GM19395 (cell line): ENCODE measurements at regions not wholly inside any gene's neighbourhood (a gene's known extent, or its start where the extent isn't known, plus 50 kb on each side); places are given as distances from the start of the nearest gene placed in this dataset.

Experiments used
- ATAC-seq: cut with Tn5 transposase; IDR thresholded peaks from one replicate; pipeline ENCODE4 v1.9.1; 2021; ENCODE audit warnings: mild to moderate bottlenecking, moderate library complexity; ENCODE audit not compliant: unreplicated experiment

- peak; percentile 89 for ATAC-seq
Measured at GRCh38 chr13:109646423-109646822, 140.0 kb downstream of the IRS2 start.

GRCh38 chr13:109645831-109646230, 140.6 kb downstream of the IRS2 start:
- ATAC-seq, result peak; percentile 11

GRCh38 chr13:109644956-109645355, 141.4 kb downstream of the IRS2 start:
- no peak for ATAC-seq

DNA sequence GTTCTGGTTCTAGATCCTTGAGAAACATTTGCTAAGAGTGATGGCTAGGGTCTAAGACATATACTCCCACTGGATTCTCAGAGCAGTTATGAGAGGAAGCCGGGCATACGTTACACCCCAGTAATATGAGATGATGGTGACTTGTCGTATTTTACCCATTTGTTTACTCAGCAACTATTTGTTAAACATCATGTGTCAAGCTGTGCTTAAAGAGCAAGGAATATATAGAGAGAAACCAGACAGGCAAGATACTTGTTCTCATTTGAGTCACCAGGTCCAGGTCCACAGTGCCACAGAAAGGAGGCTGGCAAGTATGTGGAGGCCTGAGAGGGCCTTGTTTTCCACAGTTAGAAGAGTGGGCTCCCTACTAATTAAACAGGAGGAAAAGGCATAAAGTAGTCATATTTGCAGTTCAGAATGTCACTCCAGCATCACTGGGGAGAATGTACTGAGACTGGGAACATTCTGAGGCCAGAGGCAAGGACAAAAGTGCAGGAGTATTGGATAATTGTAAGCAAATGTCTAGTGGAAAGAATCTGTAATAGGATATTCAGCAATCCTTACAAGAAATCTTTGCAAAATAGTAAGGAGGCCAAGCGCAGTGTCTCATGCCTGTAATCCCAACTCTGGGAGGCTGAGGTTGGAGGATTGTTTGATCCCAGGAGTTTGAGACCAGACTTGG, 142.2 kb downstream of the IRS2 start:
- no peak for ATAC-seq

- ATAC-seq, result no peak
Measured at GRCh38 chr13:109642358-109642757, 144.0 kb downstream of the IRS2 start.

GRCh38 chr13:109636736-109637135, 149.6 kb downstream of the IRS2 start:
- ATAC-seq, result no peak

GRCh38 chr13:109631069-109631468, 155.3 kb downstream of the IRS2 start:
- ATAC-seq, result no peak

- no peak for ATAC-seq
Measured at GRCh38 chr13:109630271-109630670, 156.1 kb downstream of the IRS2 start.

DNA sequence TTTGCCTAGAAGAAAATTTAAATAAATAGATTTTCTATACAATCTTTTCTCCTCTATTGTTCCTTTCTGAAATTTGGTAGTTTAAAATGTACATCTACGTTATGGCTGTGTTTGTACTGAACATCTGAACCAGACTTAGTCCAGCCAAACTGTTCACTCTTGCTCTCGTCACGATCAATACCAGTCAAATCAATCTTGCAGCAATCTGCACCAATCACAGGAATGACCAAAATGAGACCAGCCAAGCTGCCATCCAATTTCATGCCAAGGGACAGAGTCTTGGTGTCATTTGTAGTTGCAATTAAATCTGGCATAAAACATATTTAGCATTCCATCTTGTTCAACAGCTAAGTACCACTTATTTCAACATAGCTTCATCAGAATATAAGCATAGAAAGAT, 156.6 kb downstream of the IRS2 start:
- no peak for ATAC-seq

- no peak for ATAC-seq
Measured at GRCh38 chr13:109628251-109628699, 158.1 kb downstream of the IRS2 start.

DNA sequence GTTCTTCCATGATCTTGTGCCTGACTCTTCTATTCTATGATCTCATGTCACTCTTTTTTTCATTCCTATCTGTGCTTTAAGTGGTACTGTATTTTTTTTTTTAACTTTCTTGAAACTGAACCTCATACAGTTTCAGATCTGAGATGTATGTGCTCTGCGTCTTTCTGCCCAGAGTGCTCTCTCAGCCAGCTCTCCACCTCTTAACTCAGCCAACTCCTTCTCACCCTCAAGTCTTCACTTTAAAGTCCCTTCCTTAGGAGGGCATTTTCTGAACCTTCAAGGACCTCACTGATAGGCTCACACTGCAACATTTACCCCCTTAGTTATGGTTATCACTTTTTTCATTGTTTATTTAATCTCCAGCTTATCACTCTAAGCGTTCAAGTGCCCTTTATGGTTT, 158.7 kb downstream of the IRS2 start:
- no peak for ATAC-seq

DNA sequence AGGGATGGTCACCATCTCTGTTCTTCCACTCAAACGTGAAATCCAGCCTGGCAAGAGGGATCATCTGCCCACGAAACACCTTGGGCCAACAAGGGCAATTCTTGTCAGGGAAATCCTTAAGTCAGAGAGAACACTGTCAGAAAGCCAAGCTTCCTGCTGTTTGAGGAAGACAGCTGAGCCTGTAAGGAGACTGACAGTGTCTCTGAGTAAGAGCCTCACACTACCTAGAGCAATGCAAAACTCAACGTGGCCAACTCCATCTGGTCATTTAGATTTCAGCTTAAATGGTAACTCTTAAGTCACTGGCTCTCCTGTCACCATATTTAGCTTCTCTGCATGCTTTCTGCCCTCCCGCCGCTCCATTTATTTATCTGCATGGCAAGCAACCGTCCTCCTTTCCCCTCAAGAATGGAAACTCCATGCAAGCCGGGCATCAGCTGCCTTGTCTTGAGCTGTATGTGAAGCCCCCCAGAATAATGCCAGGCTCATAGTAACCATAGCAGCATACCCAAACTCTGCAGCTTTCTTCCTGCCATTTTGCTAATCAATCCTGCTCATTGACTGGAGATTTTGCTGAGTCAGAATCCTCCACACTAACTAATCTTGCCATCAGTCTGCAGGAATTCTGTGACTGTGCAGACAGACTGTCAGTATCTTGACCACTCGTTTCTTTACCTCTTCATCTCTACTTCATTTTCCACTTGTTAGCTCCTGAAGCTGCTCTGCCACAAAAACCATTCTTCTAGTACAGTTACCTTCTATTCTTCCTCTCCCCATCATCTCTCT, 159.8 kb downstream of the IRS2 start:
- ATAC-seq, result no peak

DNA sequence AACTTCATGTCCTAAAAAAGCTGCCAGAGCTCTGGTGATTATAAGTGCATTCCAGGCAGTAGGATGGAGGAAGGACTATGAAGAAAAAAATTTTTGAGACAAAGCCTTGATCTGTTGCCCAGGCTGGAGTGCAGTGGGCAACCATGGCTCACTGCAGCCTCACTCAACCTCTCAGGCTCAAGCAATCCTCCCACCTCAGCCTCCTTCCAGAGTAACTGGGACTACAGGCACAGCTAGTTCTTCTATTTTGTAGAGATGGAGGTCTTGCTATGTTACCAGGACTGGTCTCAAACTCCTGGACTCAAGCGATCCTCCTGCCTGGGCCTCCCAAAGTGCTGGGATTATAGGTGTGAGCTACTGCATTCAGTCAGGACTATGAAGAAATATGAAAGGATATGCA, 161.2 kb downstream of the IRS2 start:
- ATAC-seq, result no peak

DNA sequence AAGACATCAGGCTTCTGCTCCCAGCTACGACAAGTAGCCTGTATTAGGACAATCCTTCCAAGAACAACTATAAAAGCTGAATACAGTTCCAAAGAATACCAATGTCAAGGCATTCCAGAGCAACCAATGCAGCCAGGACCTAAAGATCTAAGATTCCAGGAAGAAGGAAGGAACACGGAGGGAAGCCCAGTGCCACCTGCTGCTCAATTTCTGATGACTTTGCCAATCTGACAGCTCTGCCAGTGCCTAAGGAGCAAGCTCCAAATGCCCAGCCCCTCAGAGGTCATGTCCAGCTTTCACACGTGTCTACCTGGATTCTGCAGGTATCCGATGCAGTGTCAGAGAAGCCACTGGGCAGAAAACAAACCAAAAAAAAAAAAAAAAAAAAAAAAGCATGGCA, 164.4 kb downstream of the IRS2 start:
- no peak for ATAC-seq

- ATAC-seq, result no peak
Measured at GRCh38 chr13:109615721-109616420, 170.5 kb downstream of the IRS2 start.

- no peak for ATAC-seq
Measured at GRCh38 chr13:109611912-109612691, 174.3 kb downstream of the IRS2 start.

DNA sequence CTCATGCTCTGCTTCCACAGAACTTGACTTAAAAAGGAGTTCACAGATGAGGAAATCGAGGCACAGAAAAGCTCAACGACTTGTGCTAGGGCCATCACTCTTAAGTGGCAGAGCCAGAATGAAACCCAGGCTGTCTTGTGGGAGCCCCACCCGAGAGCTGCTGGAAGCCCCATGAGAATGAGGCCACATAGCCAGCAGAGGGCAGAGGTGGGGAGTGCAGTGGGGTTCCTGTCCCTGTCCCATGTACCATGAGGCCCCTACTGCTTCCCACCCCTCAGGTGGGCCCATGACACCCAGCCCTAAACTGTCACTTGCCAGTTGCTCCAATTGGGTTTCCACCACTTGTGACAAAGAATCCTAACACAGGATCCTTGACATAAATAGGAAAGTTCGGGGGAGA, 175.9 kb downstream of the IRS2 start:
- no peak for ATAC-seq

GRCh38 chr13:109608503-109608902, 177.9 kb downstream of the IRS2 start:
- ATAC-seq, result no peak

DNA sequence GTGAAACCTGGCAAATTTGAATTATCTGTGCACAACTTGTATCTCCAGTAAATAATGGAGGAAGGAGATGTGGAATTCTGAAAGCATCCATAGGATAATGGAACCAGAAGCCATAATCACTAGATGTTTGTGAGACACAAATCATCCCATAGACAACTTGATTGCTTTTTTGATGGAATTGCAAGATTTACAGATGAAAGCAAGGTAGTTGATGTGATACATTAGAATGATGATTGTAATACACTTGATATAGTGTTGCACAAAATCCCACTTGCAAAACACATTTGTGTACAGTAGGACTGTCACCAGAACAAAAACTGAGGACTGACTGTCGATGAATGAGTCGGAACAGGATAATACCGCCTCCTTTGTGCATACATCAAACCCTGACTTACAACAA, 178.3 kb downstream of the IRS2 start:
- ATAC-seq, result no peak

DNA sequence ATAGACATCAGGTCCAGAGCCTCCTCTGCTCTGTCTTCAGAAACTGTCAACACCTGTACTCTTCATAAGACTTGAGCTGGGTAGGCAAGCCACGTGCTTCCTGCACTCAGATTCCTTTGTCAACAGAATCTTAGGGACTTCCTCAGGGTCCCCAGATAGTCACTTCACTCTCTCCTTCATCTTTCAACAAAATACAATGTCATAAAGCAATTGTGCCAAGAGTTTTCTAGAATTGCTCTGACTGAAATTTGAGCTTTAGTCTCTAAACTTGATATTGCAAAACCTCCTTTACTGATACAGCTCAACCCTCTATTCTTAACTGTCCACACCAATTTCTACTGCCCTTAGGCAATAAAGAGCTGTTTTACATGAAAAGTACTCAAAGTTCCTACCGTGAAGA, 179.9 kb downstream of the IRS2 start:
- no peak for ATAC-seq

- no peak for ATAC-seq
Measured at GRCh38 chr13:109605846-109606245, 180.5 kb downstream of the IRS2 start.
